CD4-positive, alpha-beta T cell treated with Interleukin-6 for 4 hours (primary cell): ENCODE measurements at regions not wholly inside any gene's neighbourhood (a gene's known extent, or its start where the extent isn't known, plus 50 kb on each side); places are given as distances from the start of the nearest gene placed in this dataset.
"Not testable (repeated sequence)": the region's sequence is repeated elsewhere in the genome, so short reads cannot be mapped to it uniquely, and the experiment has no call there.

Experiments used
- DNase-seq: peaks from one replicate; pipeline ENCODE4 v3.0.0-alpha.2; 2020; ENCODE audit warnings: mixed read lengths

GRCh38 chr18:1150344-1150743 is 245.7 kb downstream of the ADCYAP1 start:
- no peak for DNase-seq

- not testable (repeated sequence) for DNase-seq
Measured at GRCh38 chr18:1152958-1153357, 248.3 kb downstream of the ADCYAP1 start.

- no peak for DNase-seq
Measured at GRCh38 chr18:1173593-1173992, 268.9 kb downstream of the ADCYAP1 start.

GRCh38 chr18:1177232-1177631 is 272.6 kb downstream of the ADCYAP1 start:
- no peak for DNase-seq

GRCh38 chr18:1191341-1191740 is 286.7 kb downstream of the ADCYAP1 start:
- no peak for DNase-seq

- no peak for DNase-seq
Measured at GRCh38 chr18:1213126-1213525, 308.5 kb downstream of the ADCYAP1 start.

GRCh38 chr18:1222880-1223279 is 318.2 kb downstream of the ADCYAP1 start:
- no peak for DNase-seq

- DNase-seq, result no peak
Measured at GRCh38 chr18:1227025-1227424, 322.4 kb downstream of the ADCYAP1 start.

GRCh38 chr18:1229634-1230033 is 325.0 kb downstream of the ADCYAP1 start:
- no peak for DNase-seq

- DNase-seq, result no peak
Measured at GRCh38 chr18:1232867-1233266, 328.2 kb downstream of the ADCYAP1 start.

- no peak for DNase-seq
Measured at GRCh38 chr18:1240701-1241100, 336.0 kb downstream of the ADCYAP1 start.

GRCh38 chr18:1244397-1245122 is 339.9 kb downstream of the ADCYAP1 start:
- DNase-seq, result no peak

- no peak for DNase-seq
Measured at GRCh38 chr18:1246827-1247226, 342.2 kb downstream of the ADCYAP1 start.

- no peak for DNase-seq
Measured at GRCh38 chr18:1252534-1252933, 347.9 kb downstream of the ADCYAP1 start.

- DNase-seq, result no peak
Measured at GRCh38 chr18:1252936-1253335, 348.3 kb downstream of the ADCYAP1 start.

GRCh38 chr18:1253827-1254226 is 349.2 kb downstream of the ADCYAP1 start:
- no peak for DNase-seq

- DNase-seq, result no peak
Measured at GRCh38 chr18:1261054-1261453, 356.4 kb downstream of the ADCYAP1 start.

- no peak for DNase-seq
Measured at GRCh38 chr18:1267021-1267420, 362.4 kb downstream of the ADCYAP1 start.

GRCh38 chr18:1270081-1270480 is 365.4 kb downstream of the ADCYAP1 start:
- DNase-seq, result no peak

- DNase-seq, result no peak
Measured at GRCh38 chr18:1273469-1273868, 368.8 kb downstream of the ADCYAP1 start.

- no peak for DNase-seq
Measured at GRCh38 chr18:1292167-1292566, 387.5 kb downstream of the ADCYAP1 start.

GRCh38 chr18:1294229-1294628 is 389.6 kb downstream of the ADCYAP1 start:
- DNase-seq, result no peak

GRCh38 chr18:1296237-1296636 is 391.6 kb downstream of the ADCYAP1 start:
- no peak for DNase-seq

- DNase-seq, result no peak
Measured at GRCh38 chr18:1302861-1303260, 398.2 kb downstream of the ADCYAP1 start.

- no peak for DNase-seq
Measured at GRCh38 chr18:1304392-1304992, 399.8 kb downstream of the ADCYAP1 start.
